ENCODE measurements at regions not wholly inside any gene's neighbourhood (a gene's known extent, or its start where the extent isn't known, plus 50 kb on each side); places are given as distances from the start of the nearest gene placed in this dataset.

GRCh38 chr16:49019831-49020230 lies 261.8 kb downstream of the CBLN1 start:
- no peak overlapping the region for H3K9ac ChIP-seq (ENCODE audit: low read length)
- no peaks in the 10 kb centered on the region for H3K27me3 ChIP-seq (ENCODE audit: low read length)
- no peaks in the 10 kb centered on the region for H4K20me1 ChIP-seq (ENCODE audit: insufficient read depth, low read depth, low read length)
- no peaks in the 10 kb centered on the region for H3K9me2 ChIP-seq (replicated peaks; ENCODE audit: insufficient read depth, low read length)
- no peak overlapping the region for H3K4me2 ChIP-seq (ENCODE audit: low read depth, low read length, poor library complexity, severe bottlenecking)
- DNase-seq = no peak
- no peak overlapping the region for H2AFZ ChIP-seq (ENCODE audit: low read length)
- H3K27ac ChIP-seq (ENCODE audit: low read length) = no peak overlapping the region
- no peaks in the 10 kb centered on the region for H3K4me1 ChIP-seq (ENCODE audit: low read length)
- no peaks in the 10 kb centered on the region for H3K79me2 ChIP-seq (ENCODE audit: low read length)
- no peaks in the 10 kb centered on the region for H3K9me3 ChIP-seq (ENCODE audit: low read length)
- no peaks in the 10 kb centered on the region for H3K36me3 ChIP-seq (ENCODE audit: insufficient read depth, low read length)
- H3K4me3 ChIP-seq (ENCODE audit: low read length) = no peak overlapping the region

- H3K79me2 ChIP-seq (ENCODE audit: low read length) = no peaks in the 10 kb centered on the region
- H3K36me3 ChIP-seq (ENCODE audit: insufficient read depth, low read length) = no peaks in the 10 kb centered on the region
- H4K20me1 ChIP-seq (ENCODE audit: insufficient read depth, low read depth, low read length) = no peaks in the 10 kb centered on the region
- no peak for DNase-seq
- no peak overlapping the region for H3K4me2 ChIP-seq (ENCODE audit: low read depth, low read length, poor library complexity, severe bottlenecking)
- no peak overlapping the region for H3K27ac ChIP-seq (ENCODE audit: low read length)
- H2AFZ ChIP-seq (ENCODE audit: low read length) = no peak overlapping the region
- H3K4me3 ChIP-seq (ENCODE audit: low read length) = no peak overlapping the region
- no peaks in the 10 kb centered on the region for H3K9me2 ChIP-seq (replicated peaks; ENCODE audit: insufficient read depth, low read length)
- no peaks in the 10 kb centered on the region for H3K9me3 ChIP-seq (ENCODE audit: low read length)
- H3K27me3 ChIP-seq (ENCODE audit: low read length) = no peaks in the 10 kb centered on the region
- H3K4me1 ChIP-seq (ENCODE audit: low read length) = no peaks in the 10 kb centered on the region
- H3K9ac ChIP-seq (ENCODE audit: low read length) = no peak overlapping the region
Measured at GRCh38 chr16:49019081-49019633, 262.5 kb downstream of the CBLN1 start.

DNA sequence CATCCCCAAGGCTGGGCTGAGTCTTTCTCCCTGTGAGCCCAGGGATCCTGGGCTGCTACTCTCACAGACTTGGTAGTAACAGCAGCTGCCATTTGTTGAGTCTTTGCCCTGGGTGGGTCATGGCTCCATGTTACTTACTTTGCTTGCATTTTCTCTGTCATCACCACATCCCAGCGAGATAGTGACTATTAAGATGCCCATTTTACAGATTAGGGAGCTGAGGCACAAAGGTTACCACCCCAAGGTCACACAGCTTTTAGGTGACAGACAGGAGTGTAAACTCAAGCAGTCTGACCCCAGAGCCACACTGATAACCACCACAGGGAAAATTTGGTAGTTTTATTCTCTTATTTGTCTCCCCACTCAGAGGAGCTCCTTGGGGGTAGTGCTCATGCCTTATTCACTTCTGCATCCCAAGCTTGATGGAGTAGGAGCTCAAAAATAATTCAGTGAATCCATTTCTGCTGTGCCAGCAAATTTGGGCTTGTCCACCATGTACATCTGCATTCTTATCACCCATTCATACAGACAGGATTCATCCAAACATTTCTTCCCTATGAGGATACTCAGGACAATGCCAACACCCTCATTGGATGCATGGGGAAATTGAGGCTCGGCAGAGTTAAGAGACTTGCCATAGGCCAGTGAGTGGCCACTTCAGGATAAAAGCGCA lies 263.2 kb downstream of the CBLN1 start:
- Histone ChIP-seq H3K9me3 (ENCODE audit: low read length) (no peaks in the 10 kb centered on the region), H3K27ac (ENCODE audit: low read length) (no peak overlapping the region), H3K36me3 (ENCODE audit: insufficient read depth, low read length) (no peaks in the 10 kb centered on the region)

GRCh38 chr16:49017501-49017900 lies 264.1 kb downstream of the CBLN1 start:
- DNase-seq = no peak
- Histone ChIP-seq H4K20me1 (ENCODE audit: insufficient read depth, low read depth, low read length) (no peaks in the 10 kb centered on the region), H3K27me3 (ENCODE audit: low read length) (no peaks in the 10 kb centered on the region), H3K4me1 (ENCODE audit: low read length) (no peaks in the 10 kb centered on the region), H3K9ac (ENCODE audit: low read length) (no peak overlapping the region), H3K36me3 (ENCODE audit: insufficient read depth, low read length) (no peaks in the 10 kb centered on the region), H3K79me2 (ENCODE audit: low read length) (no peaks in the 10 kb centered on the region), H3K4me3 (ENCODE audit: low read length) (no peak overlapping the region), H3K4me2 (ENCODE audit: low read depth, low read length, poor library complexity, severe bottlenecking) (no peak overlapping the region), H3K9me3 (ENCODE audit: low read length) (no peaks in the 10 kb centered on the region), H3K9me2 (replicated peaks; ENCODE audit: insufficient read depth, low read length) (no peaks in the 10 kb centered on the region), H3K27ac (ENCODE audit: low read length) (no peak overlapping the region), H2AFZ (ENCODE audit: low read length) (no peak overlapping the region)

More for the DNA sequence above, 263.2 kb downstream of the CBLN1 start:
- Histone ChIP-seq H3K27me3 (ENCODE audit: low read length) (no peaks in the 10 kb centered on the region), H3K9me2 (replicated peaks; ENCODE audit: insufficient read depth, low read length) (no peaks in the 10 kb centered on the region), H4K20me1 (ENCODE audit: insufficient read depth, low read depth, low read length) (no peaks in the 10 kb centered on the region), H2AFZ (ENCODE audit: low read length) (no peak overlapping the region), H3K4me2 (ENCODE audit: low read depth, low read length, poor library complexity, severe bottlenecking) (no peak overlapping the region), H3K79me2 (ENCODE audit: low read length) (no peaks in the 10 kb centered on the region), H3K4me3 (ENCODE audit: low read length) (no peak overlapping the region), H3K4me1 (ENCODE audit: low read length) (no peaks in the 10 kb centered on the region), H3K9ac (ENCODE audit: low read length) (no peak overlapping the region)
- DNase-seq = no peak

DNA sequence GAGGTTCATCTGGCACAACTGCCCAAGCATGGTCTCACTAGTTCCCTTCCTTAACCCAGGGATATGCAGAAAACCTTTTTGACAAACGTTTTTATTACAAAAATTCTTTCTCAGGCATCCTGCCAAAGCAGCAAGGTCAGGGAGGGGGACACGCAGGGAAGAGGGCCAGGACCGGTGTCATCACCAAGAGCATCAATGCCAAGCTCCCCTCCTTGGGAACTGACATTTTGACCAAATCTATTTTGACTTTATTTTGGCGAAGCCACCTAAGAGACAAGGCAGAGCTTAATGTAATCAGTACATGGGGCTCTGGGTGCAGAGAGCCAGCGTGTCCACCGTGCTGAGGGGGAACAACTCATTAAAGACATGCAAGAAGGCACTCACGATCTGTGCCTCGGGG lies 265.2 kb downstream of the CBLN1 start:
- H3K36me3 ChIP-seq (ENCODE audit: insufficient read depth, low read length) = no peaks in the 10 kb centered on the region
- no peak overlapping the region for H3K4me3 ChIP-seq (ENCODE audit: low read length)
- no peaks in the 10 kb centered on the region for H3K9me2 ChIP-seq (replicated peaks; ENCODE audit: insufficient read depth, low read length)
- no peak overlapping the region for H2AFZ ChIP-seq (ENCODE audit: low read length)
- no peak overlapping the region for H3K27ac ChIP-seq (ENCODE audit: low read length)
- H3K4me2 ChIP-seq (ENCODE audit: low read depth, low read length, poor library complexity, severe bottlenecking) = no peak overlapping the region
- no peaks in the 10 kb centered on the region for H3K9me3 ChIP-seq (ENCODE audit: low read length)
- H4K20me1 ChIP-seq (ENCODE audit: insufficient read depth, low read depth, low read length) = no peaks in the 10 kb centered on the region
- H3K79me2 ChIP-seq (ENCODE audit: low read length) = no peaks in the 10 kb centered on the region
- no peaks in the 10 kb centered on the region for H3K27me3 ChIP-seq (ENCODE audit: low read length)
- no peaks in the 10 kb centered on the region for H3K4me1 ChIP-seq (ENCODE audit: low read length)
- H3K9ac ChIP-seq (ENCODE audit: low read length) = no peak overlapping the region
- DNase-seq = no peak

GRCh38 chr16:49015225-49015592 lies 266.4 kb downstream of the CBLN1 start:
- no peak overlapping the region for H2AFZ ChIP-seq (ENCODE audit: low read length)
- H3K9me3 ChIP-seq (ENCODE audit: low read length) = no peaks in the 10 kb centered on the region
- H3K79me2 ChIP-seq (ENCODE audit: low read length) = no peaks in the 10 kb centered on the region
- no peaks in the 10 kb centered on the region for H3K4me1 ChIP-seq (ENCODE audit: low read length)
- H3K9me2 ChIP-seq (replicated peaks; ENCODE audit: insufficient read depth, low read length) = no peaks in the 10 kb centered on the region
- H3K4me2 ChIP-seq (ENCODE audit: low read depth, low read length, poor library complexity, severe bottlenecking) = no peak overlapping the region
- H3K27me3 ChIP-seq (ENCODE audit: low read length) = no peaks in the 10 kb centered on the region
- no peak for DNase-seq
- no peak overlapping the region for H3K9ac ChIP-seq (ENCODE audit: low read length)
- H3K4me3 ChIP-seq (ENCODE audit: low read length) = no peak overlapping the region
- H3K27ac ChIP-seq (ENCODE audit: low read length) = no peak overlapping the region
- H3K36me3 ChIP-seq (ENCODE audit: insufficient read depth, low read length) = no peaks in the 10 kb centered on the region
- no peaks in the 10 kb centered on the region for H4K20me1 ChIP-seq (ENCODE audit: insufficient read depth, low read depth, low read length)

DNA sequence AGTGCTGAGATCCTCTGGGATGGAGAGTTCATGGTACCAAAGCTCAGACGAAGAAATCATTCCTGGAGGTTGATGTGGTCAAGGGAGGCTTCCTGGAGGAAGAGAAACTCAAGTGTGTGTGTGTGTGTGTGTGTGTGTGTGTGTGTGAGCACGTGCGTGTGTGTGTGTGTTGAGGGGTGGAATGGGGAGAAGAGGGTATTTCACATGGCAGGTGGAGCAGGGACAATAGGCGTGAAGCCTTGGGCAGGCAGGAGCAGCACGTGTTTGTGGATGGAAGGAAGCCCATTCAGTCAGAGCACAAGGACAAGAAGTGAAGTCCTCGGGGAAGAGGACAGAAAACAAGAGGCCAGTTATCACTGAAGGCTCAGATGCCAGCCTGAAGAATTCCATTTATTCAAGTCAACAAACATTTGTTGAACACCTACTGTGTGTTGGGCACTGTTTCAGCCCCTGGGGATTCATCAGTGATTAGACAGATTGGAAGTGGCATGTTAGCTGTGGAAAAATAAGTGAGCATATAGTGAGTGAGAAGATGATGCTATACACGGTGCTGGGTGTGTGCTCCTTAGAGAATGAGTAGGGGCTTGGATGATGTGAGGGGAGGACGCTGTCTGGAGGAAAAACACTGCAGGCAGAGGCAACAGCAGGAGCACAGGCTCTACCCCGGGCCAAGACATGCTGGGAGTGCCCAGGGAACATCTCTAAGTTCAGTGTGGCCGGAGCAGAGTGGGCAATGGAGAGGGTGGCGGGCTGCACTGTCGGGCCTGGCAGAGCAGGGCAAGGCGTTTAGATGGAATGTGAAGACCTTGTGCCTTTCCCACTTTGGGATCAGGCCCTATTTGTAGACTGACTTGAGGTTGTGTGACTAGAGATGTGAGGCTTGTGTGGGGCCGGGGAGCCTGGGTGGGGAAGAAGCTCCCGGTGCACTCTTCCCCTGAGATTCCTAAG lies 267.1 kb downstream of the CBLN1 start:
- DNase-seq = no peak
- H3K9me2 ChIP-seq (replicated peaks; ENCODE audit: insufficient read depth, low read length) = no peaks in the 10 kb centered on the region
- no peak overlapping the region for H3K27ac ChIP-seq (ENCODE audit: low read length)
- H3K4me2 ChIP-seq (ENCODE audit: low read depth, low read length, poor library complexity, severe bottlenecking) = no peak overlapping the region
- H3K4me3 ChIP-seq (ENCODE audit: low read length) = no peak overlapping the region
- no peaks in the 10 kb centered on the region for H3K9me3 ChIP-seq (ENCODE audit: low read length)
- no peaks in the 10 kb centered on the region for H3K27me3 ChIP-seq (ENCODE audit: low read length)
- no peak overlapping the region for H2AFZ ChIP-seq (ENCODE audit: low read length)
- no peaks in the 10 kb centered on the region for H3K4me1 ChIP-seq (ENCODE audit: low read length)
- no peak overlapping the region for H3K9ac ChIP-seq (ENCODE audit: low read length)
- no peaks in the 10 kb centered on the region for H3K36me3 ChIP-seq (ENCODE audit: insufficient read depth, low read length)
- H4K20me1 ChIP-seq (ENCODE audit: insufficient read depth, low read depth, low read length) = no peaks in the 10 kb centered on the region
- H3K79me2 ChIP-seq (ENCODE audit: low read length) = no peaks in the 10 kb centered on the region

DNA sequence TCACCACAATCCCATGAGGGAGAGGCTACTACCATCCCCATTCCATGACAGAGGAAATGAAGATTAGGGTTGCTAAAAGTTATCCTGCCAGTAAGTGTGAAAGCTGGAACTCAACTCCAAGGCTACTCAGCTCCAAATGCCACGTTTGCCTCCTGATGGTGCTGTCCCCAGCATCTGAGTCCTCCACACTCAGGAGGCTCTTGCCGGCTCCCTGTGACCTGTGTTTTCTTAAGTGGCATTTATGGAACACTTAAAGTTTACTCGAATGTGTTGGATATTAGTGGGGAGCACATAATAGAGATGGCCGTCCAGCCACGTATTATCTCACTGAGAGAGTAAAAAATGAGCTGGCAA lies 267.9 kb downstream of the CBLN1 start:
- Histone ChIP-seq H3K27me3 (ENCODE audit: low read length) (no peaks in the 10 kb centered on the region), H3K27ac (ENCODE audit: low read length) (no peak overlapping the region), H3K9me2 (replicated peaks; ENCODE audit: insufficient read depth, low read length) (no peaks in the 10 kb centered on the region), H3K9me3 (ENCODE audit: low read length) (no peaks in the 10 kb centered on the region), H3K4me2 (ENCODE audit: low read depth, low read length, poor library complexity, severe bottlenecking) (no peak overlapping the region), H3K9ac (ENCODE audit: low read length) (no peak overlapping the region), H3K79me2 (ENCODE audit: low read length) (no peaks in the 10 kb centered on the region), H2AFZ (ENCODE audit: low read length) (no peak overlapping the region), H3K36me3 (ENCODE audit: insufficient read depth, low read length) (no peaks in the 10 kb centered on the region), H3K4me3 (ENCODE audit: low read length) (no peak overlapping the region), H3K4me1 (ENCODE audit: low read length) (no peaks in the 10 kb centered on the region), H4K20me1 (ENCODE audit: insufficient read depth, low read depth, low read length) (no peaks in the 10 kb centered on the region)
- no peak for DNase-seq
